ENCODE measurements at regions not wholly inside any gene's neighbourhood (a gene's known extent, or its start where the extent isn't known, plus 50 kb on each side); places are given as distances from the start of the nearest gene placed in this dataset.

- Histone ChIP-seq H3K9me3 (peaks cover 5% of the 10 kb centered on the region), H3K4me1 (ENCODE audit: control insufficient read depth in 1 of 2, insufficient read depth in 1 of 2, low read depth in 1 of 2, low read length in 1 of 2) (no peaks in the 10 kb centered on the region), H3K4me3 (ENCODE audit: low read depth in 1 of 2, low read length in 1 of 2) (no peak overlapping the region), H3K27me3 (no peaks in the 10 kb centered on the region), H3K36me3 (no peaks in the 10 kb centered on the region), H3K27ac (no peak overlapping the region)
- no peak for TF ChIP-seq CTCF (IDR thresholded peaks at IDR 0.05)
Observed at GRCh38 chr20:11651647-11652046, 266.0 kb upstream of the BTBD3 start.

GRCh38 chr20:11652128-11652527 is 265.6 kb upstream of the BTBD3 start:
- Histone ChIP-seq H3K27me3 (no peaks in the 10 kb centered on the region), H3K4me1 (ENCODE audit: control insufficient read depth in 1 of 2, insufficient read depth in 1 of 2, low read depth in 1 of 2, low read length in 1 of 2) (no peaks in the 10 kb centered on the region), H3K9me3 (peaks cover 5% of the 10 kb centered on the region), H3K36me3 (no peaks in the 10 kb centered on the region), H3K27ac (no peak overlapping the region), H3K4me3 (ENCODE audit: low read depth in 1 of 2, low read length in 1 of 2) (no peak overlapping the region)
- TF ChIP-seq CTCF (IDR thresholded peaks at IDR 0.05), result no peak

GRCh38 chr20:11654766-11655165 is 262.9 kb upstream of the BTBD3 start:
- Histone ChIP-seq H3K27me3 (no peaks in the 10 kb centered on the region), H3K4me1 (ENCODE audit: control insufficient read depth in 1 of 2, insufficient read depth in 1 of 2, low read depth in 1 of 2, low read length in 1 of 2) (no peaks in the 10 kb centered on the region), H3K9me3 (no peaks in the 10 kb centered on the region), H3K36me3 (no peaks in the 10 kb centered on the region), H3K4me3 (ENCODE audit: low read depth in 1 of 2, low read length in 1 of 2) (no peak overlapping the region), H3K27ac (no peak overlapping the region)
- TF ChIP-seq CTCF (IDR thresholded peaks at IDR 0.05), result no peak

- Histone ChIP-seq H3K9me3 (no peaks in the 10 kb centered on the region), H3K36me3 (no peaks in the 10 kb centered on the region), H3K27me3 (no peaks in the 10 kb centered on the region), H3K4me1 (ENCODE audit: control insufficient read depth in 1 of 2, insufficient read depth in 1 of 2, low read depth in 1 of 2, low read length in 1 of 2) (no peaks in the 10 kb centered on the region), H3K27ac (no peak overlapping the region), H3K4me3 (ENCODE audit: low read depth in 1 of 2, low read length in 1 of 2) (no peak overlapping the region)
- TF ChIP-seq CTCF (IDR thresholded peaks at IDR 0.05), result no peak
Observed at GRCh38 chr20:11660673-11661072, 257.0 kb upstream of the BTBD3 start.

GRCh38 chr20:11671015-11671511 is 246.6 kb upstream of the BTBD3 start:
- Histone ChIP-seq H3K9me3 (no peaks in the 10 kb centered on the region), H3K4me3 (ENCODE audit: low read depth in 1 of 2, low read length in 1 of 2) (no peak overlapping the region), H3K36me3 (no peaks in the 10 kb centered on the region), H3K27ac (no peak overlapping the region), H3K4me1 (ENCODE audit: control insufficient read depth in 1 of 2, insufficient read depth in 1 of 2, low read depth in 1 of 2, low read length in 1 of 2) (no peaks in the 10 kb centered on the region), H3K27me3 (no peaks in the 10 kb centered on the region)
- TF ChIP-seq CTCF (IDR thresholded peaks at IDR 0.05), result no peak

GRCh38 chr20:11672959-11673358 is 244.7 kb upstream of the BTBD3 start:
- Histone ChIP-seq H3K27ac (no peak overlapping the region), H3K27me3 (no peaks in the 10 kb centered on the region), H3K9me3 (no peaks in the 10 kb centered on the region), H3K4me1 (ENCODE audit: control insufficient read depth in 1 of 2, insufficient read depth in 1 of 2, low read depth in 1 of 2, low read length in 1 of 2) (no peaks in the 10 kb centered on the region), H3K4me3 (ENCODE audit: low read depth in 1 of 2, low read length in 1 of 2) (no peak overlapping the region), H3K36me3 (no peaks in the 10 kb centered on the region)
- TF ChIP-seq CTCF (IDR thresholded peaks at IDR 0.05), result no peak
